SK-N-MC (cell line): ENCODE measurements at regions not wholly inside any gene's neighbourhood (a gene's known extent, or its start where the extent isn't known, plus 50 kb on each side); places are given as distances from the start of the nearest gene placed in this dataset.

Source experiments
- DNase-seq: peaks from one replicate; pipeline ENCODE4 v3.0.0-alpha.2; 2011; ENCODE audit warnings: low read depth, low spot score
- H3K27ac ChIP-seq: fragments of 200-600 bp; sonication (generic); 2 replicates; pipeline ENCODE4 v1.5.1; 2016; ENCODE audit warnings: mixed run types
- H3K36me3 ChIP-seq: fragments of 200-600 bp; sonication (generic); 2 replicates; pipeline ENCODE4 v1.6.1; 2017; ENCODE audit warnings: antibody characterized with exemption, low read length, mixed read lengths; ENCODE audit not compliant: insufficient read depth
- H3K4me3 ChIP-seq: fragments of 200-600 bp; sonication (generic); 2 replicates; pipeline ENCODE4 v1.5.1; 2016
- H3K9ac ChIP-seq: fragments of 200-600 bp; sonication (generic); 2 replicates; pipeline ENCODE4 v1.8.0; 2017; ENCODE audit warnings: mixed run types, mixed read lengths; ENCODE audit not compliant: insufficient read length
- H3K9me3 ChIP-seq: fragments of 200-600 bp; sonication (generic); 2 replicates; pipeline ENCODE4 v1.6.1; 2017; ENCODE audit warnings: low read depth, mild to moderate bottlenecking, antibody characterized with exemption, low read length, moderate library complexity, mixed read lengths
- EZH2 ChIP-seq: fragments of 200-600 bp; sonication (generic); IDR thresholded peaks from one replicate; pipeline ENCODE4 v1.6.1; 2017; ENCODE audit warnings: antibody characterized with exemption
- FOXP2 ChIP-seq: optimal IDR thresholded peaks from 2 replicates; pipeline ENCODE3; 2011; ENCODE audit warnings: mild to moderate bottlenecking, moderate library complexity; ENCODE audit not compliant: insufficient read depth; ENCODE audit errors: extremely low read length, control extremely low read depth
- POLR2AphosphoS5 ChIP-seq: IDR thresholded peaks from 2 replicates; pipeline ENCODE4 v1.6.1; 2012; ENCODE audit warnings: mild to moderate bottlenecking, low read depth, low read length, borderline replicate concordance

GRCh38 chr3:164488893-164489292, 589.4 kb downstream of the SI start:
- no peak for DNase-seq
- H3K9me3 ChIP-seq = no peaks in the 10 kb centered on the region
- no peaks in the 10 kb centered on the region for H3K36me3 ChIP-seq
- H3K9ac ChIP-seq = no peak overlapping the region
- no peak overlapping the region for H3K27ac ChIP-seq
- H3K4me3 ChIP-seq = no peak overlapping the region
- TF ChIP-seq FOXP2 = no peak
- TF ChIP-seq POLR2AphosphoS5 = no peak
- TF ChIP-seq EZH2 = no peak

GRCh38 chr3:164486150-164486549, 592.1 kb downstream of the SI start:
- Histone ChIP-seq H3K9me3 (no peaks in the 10 kb centered on the region), H3K9ac (no peak overlapping the region), H3K36me3 (no peaks in the 10 kb centered on the region), H3K4me3 (no peak overlapping the region), H3K27ac (no peak overlapping the region)
- TF ChIP-seq FOXP2 (no peak), POLR2AphosphoS5 (no peak), EZH2 (no peak)
- no peak for DNase-seq

GRCh38 chr3:164479978-164480377, 598.3 kb downstream of the SI start:
- Histone ChIP-seq H3K27ac (no peak overlapping the region), H3K4me3 (no peak overlapping the region), H3K9me3 (no peaks in the 10 kb centered on the region), H3K9ac (no peak overlapping the region), H3K36me3 (no peaks in the 10 kb centered on the region)
- no peak for DNase-seq
- TF ChIP-seq FOXP2 (no peak), POLR2AphosphoS5 (no peak), EZH2 (no peak)

- H3K9me3 ChIP-seq = no peaks in the 10 kb centered on the region
- DNase-seq = no peak
- H3K9ac ChIP-seq = no peak overlapping the region
- H3K27ac ChIP-seq = no peak overlapping the region
- no peaks in the 10 kb centered on the region for H3K36me3 ChIP-seq
- TF ChIP-seq POLR2AphosphoS5 = no peak
- TF ChIP-seq EZH2 = no peak
- no peak for TF ChIP-seq FOXP2
- no peak overlapping the region for H3K4me3 ChIP-seq
Measured at GRCh38 chr3:164479406-164479805, 598.9 kb downstream of the SI start.

GRCh38 chr3:164478323-164478722, 600.0 kb downstream of the SI start:
- Histone ChIP-seq H3K9ac (no peak overlapping the region), H3K27ac (no peak overlapping the region), H3K36me3 (no peaks in the 10 kb centered on the region), H3K9me3 (no peaks in the 10 kb centered on the region), H3K4me3 (no peak overlapping the region)
- no peak for DNase-seq
- TF ChIP-seq FOXP2 = no peak
- no peak for TF ChIP-seq POLR2AphosphoS5
- no peak for TF ChIP-seq EZH2

GRCh38 chr3:164477403-164477802, 600.9 kb downstream of the SI start:
- Histone ChIP-seq H3K4me3 (no peak overlapping the region), H3K27ac (no peak overlapping the region), H3K9ac (no peak overlapping the region), H3K9me3 (no peaks in the 10 kb centered on the region), H3K36me3 (no peaks in the 10 kb centered on the region)
- no peak for DNase-seq
- TF ChIP-seq EZH2 = no peak
- TF ChIP-seq POLR2AphosphoS5 = no peak
- TF ChIP-seq FOXP2 = no peak

- TF ChIP-seq EZH2 (no peak), POLR2AphosphoS5 (no peak), FOXP2 (no peak)
- Histone ChIP-seq H3K9me3 (no peaks in the 10 kb centered on the region), H3K9ac (no peak overlapping the region), H3K4me3 (no peak overlapping the region), H3K36me3 (no peaks in the 10 kb centered on the region), H3K27ac (no peak overlapping the region)
- DNase-seq = no peak
Measured at GRCh38 chr3:164476631-164477030, 601.7 kb downstream of the SI start.

- H3K9me3 ChIP-seq = peaks cover 6% of the 10 kb centered on the region; the same call in 1 of the 2 replicates
- H3K4me3 ChIP-seq = no peak overlapping the region
- H3K27ac ChIP-seq = no peak overlapping the region
- TF ChIP-seq EZH2 = no peak
- no peak for TF ChIP-seq FOXP2
- no peak for TF ChIP-seq POLR2AphosphoS5
- no peak overlapping the region for H3K9ac ChIP-seq
- H3K36me3 ChIP-seq = no peaks in the 10 kb centered on the region
- no peak for DNase-seq
Measured at GRCh38 chr3:164470471-164470870, 607.8 kb downstream of the SI start.

GRCh38 chr3:164468055-164468454, 610.2 kb downstream of the SI start:
- no peak for DNase-seq
- no peak overlapping the region for H3K9ac ChIP-seq
- peaks cover 6% of the 10 kb centered on the region; the same call in 1 of the 2 replicates for H3K9me3 ChIP-seq
- H3K4me3 ChIP-seq = no peak overlapping the region
- H3K36me3 ChIP-seq = no peaks in the 10 kb centered on the region
- TF ChIP-seq EZH2 = no peak
- no peak for TF ChIP-seq POLR2AphosphoS5
- no peak for TF ChIP-seq FOXP2
- no peak overlapping the region for H3K27ac ChIP-seq
